Endothelial cell of umbilical vein (primary cell): ENCODE measurements at regions not wholly inside any gene's neighbourhood (a gene's known extent, or its start where the extent isn't known, plus 50 kb on each side); places are given as distances from the start of the nearest gene placed in this dataset.

Source experiments
- CTCF ChIP-seq, 2 donors: IDR thresholded peaks; 1 replicate in 1 of 2; 2 replicates in 1 of 2; pipeline ENCODE4 v1.5.1; 2011; ENCODE audit warnings: low read length in 2 of 2, mild to moderate bottlenecking in 2 of 2, moderate library complexity in 2 of 2, control low read depth in 1 of 2, inconsistent platforms in 1 of 2, low read depth in 1 of 2; ENCODE audit not compliant: insufficient read depth in 1 of 2; ENCODE audit errors: extremely low read depth in 1 of 2
- EZH2 ChIP-seq: IDR thresholded peaks from 2 replicates; pipeline ENCODE4 v1.6.1; 2012; ENCODE audit warnings: borderline replicate concordance, low read depth, mild to moderate bottlenecking, moderate library complexity, low read length, inconsistent platforms; ENCODE audit not compliant: severe bottlenecking
- POLR2AphosphoS5 ChIP-seq: IDR thresholded peaks from 2 replicates; pipeline ENCODE4 v1.6.1; 2012; ENCODE audit warnings: low read depth, mild to moderate bottlenecking, control low read depth, low read length, moderate library complexity; ENCODE audit not compliant: insufficient read depth

- TF ChIP-seq EZH2 (no peak), CTCF (IDR thresholded peaks at IDR 0.05; ENCODE audit: extremely low read depth in 1 of 2, insufficient read depth in 1 of 2, low read depth in 1 of 2, low read length in 2 of 2) (no peak), POLR2AphosphoS5 (no peak)
Observed at GRCh38 chr6:11428895-11429294, 108.7 kb upstream of the TMEM170B start.
